Keratinocyte (primary cell): ENCODE measurements at regions not wholly inside any gene's neighbourhood (a gene's known extent, or its start where the extent isn't known, plus 50 kb on each side); places are given as distances from the start of the nearest gene placed in this dataset.
"Not testable (repeated sequence)": the region's sequence is repeated elsewhere in the genome, so short reads cannot be mapped to it uniquely, and the experiment has no call there.

ENCODE experiments used
- DNase-seq: peaks from one replicate; pipeline ENCODE4 v3.0.0-alpha.2; 2011; ENCODE audit warnings: low read depth, missing footprints, low spot score
- FAIRE-seq: peaks from 2 replicates; lab custom pipeline; 2011; peaks lifted over from hg19 to GRCh38; lab: Jason Lieb, UNC
- H2AFZ ChIP-seq: 2 replicates; pipeline ENCODE4 v1.6.0; 2012; ENCODE audit warnings: low read length, control low read depth, inconsistent platforms; ENCODE audit not compliant: control insufficient read depth
- H3K27ac ChIP-seq: 2 replicates; pipeline ENCODE4 v1.5.1; 2011; ENCODE audit warnings: low read length; ENCODE audit not compliant: control insufficient read depth, insufficient read depth
- H3K27me3 ChIP-seq: 3 replicates; pipeline ENCODE4 v1.6.0; 2011; ENCODE audit warnings: low read length; ENCODE audit not compliant: control insufficient read depth, insufficient read depth; ENCODE audit errors: extremely low read depth
- H3K36me3 ChIP-seq, 2 experiments: 2 replicates in 1 of 2; 3 replicates in 1 of 2; pipeline ENCODE4 v1.5.1; 2011; ENCODE audit warnings: low read length in 2 of 2, mild to moderate bottlenecking in 1 of 2; ENCODE audit not compliant: control insufficient read depth in 2 of 2, insufficient read depth in 2 of 2; ENCODE audit errors: extremely low read depth in 1 of 2
- H3K4me1 ChIP-seq: 3 replicates; pipeline ENCODE4 v1.5.1; 2011; ENCODE audit warnings: low read length; ENCODE audit not compliant: control insufficient read depth, insufficient read depth; ENCODE audit errors: extremely low read depth
- H3K4me2 ChIP-seq: 3 replicates; pipeline ENCODE4 v1.6.0; 2011; ENCODE audit warnings: low read depth, low read length; ENCODE audit not compliant: control insufficient read depth, insufficient read depth; ENCODE audit errors: extremely low read depth
- H3K4me3 ChIP-seq, 3 experiments: fragments of 200-600 bp in 1 of 3; sonication (generic) in 1 of 3; 2 replicates in 2 of 3; 3 replicates in 1 of 3; pipeline ENCODE4 v1.5.1; 2011 to 2016; ENCODE audit warnings: low read length in 3 of 3, mild to moderate bottlenecking in 3 of 3, control low read depth in 2 of 3, inconsistent platforms in 1 of 3, low read depth in 1 of 3, mixed read lengths in 1 of 3, mixed run types in 1 of 3, moderate library complexity in 1 of 3; ENCODE audit not compliant: control insufficient read depth in 2 of 3, insufficient read depth in 2 of 3; ENCODE audit errors: extremely low read depth in 1 of 3
- H3K79me2 ChIP-seq: 2 replicates; pipeline ENCODE4 v1.6.0; 2012; ENCODE audit warnings: low read length; ENCODE audit not compliant: control insufficient read depth, insufficient read depth
- H3K9ac ChIP-seq: 3 replicates; pipeline ENCODE4 v1.6.0; 2011; ENCODE audit warnings: low read length; ENCODE audit not compliant: control insufficient read depth, insufficient read depth; ENCODE audit errors: extremely low read depth
- H3K9me1 ChIP-seq: 3 replicates; pipeline ENCODE4 v1.6.0; 2011; ENCODE audit warnings: low read length; ENCODE audit not compliant: control insufficient read depth, insufficient read depth; ENCODE audit errors: extremely low read depth
- H3K9me3 ChIP-seq: 2 replicates; pipeline ENCODE4 v1.5.1; 2012; ENCODE audit warnings: low read depth, low read length; ENCODE audit not compliant: control insufficient read depth
- H4K20me1 ChIP-seq: 3 replicates; pipeline ENCODE4 v1.6.0; 2011; ENCODE audit warnings: low read length; ENCODE audit not compliant: control insufficient read depth, insufficient read depth; ENCODE audit errors: extremely low read depth
- EZH2 ChIP-seq: IDR thresholded peaks from one replicate; pipeline ENCODE4 v1.6.1; 2012; ENCODE audit warnings: inconsistent platforms, mild to moderate bottlenecking, low read length, moderate library complexity
- dilution Hi-C: fragments of 300-500 bp; cut with MboI; formaldehyde crosslinking; loops from one replicate; pipeline ENCODE4 v1.7.0; 2020; ENCODE audit warnings: low sequenced_read_pairs; ENCODE audit not compliant: extremely low pct_ligation_motif_present
- TF ChIP-seq, protein P1 (sequence below), 3 experiments: IDR thresholded peaks in 1 of 3; conservative IDR thresholded peaks in 1 of 3; optimal IDR thresholded peaks in 1 of 3; 2 replicates in 2 of 3; 3 replicates in 1 of 3; pipeline versions ENCODE3 to v1.5.1; 2011; ENCODE audit warnings: low read length in 3 of 3, mild to moderate bottlenecking in 3 of 3, moderate library complexity in 2 of 3, control low read depth in 1 of 3, inconsistent platforms in 1 of 3; ENCODE audit not compliant: insufficient read depth in 2 of 3; ENCODE audit errors: extremely low read depth in 1 of 3

GRCh38 chr20:47977017-47977788 is 191.9 kb upstream of the SULF2 start:
- H3K27me3 ChIP-seq, H3K36me3 ChIP-seq, DNase-seq, H3K9me3 ChIP-seq, H3K9me1 ChIP-seq, H2AFZ ChIP-seq, H3K4me3 ChIP-seq, H4K20me1 ChIP-seq, H3K27ac ChIP-seq, H3K4me1 ChIP-seq, H3K79me2 ChIP-seq, H3K9ac ChIP-seq, dilution Hi-C loops, FAIRE-seq, H3K4me2 ChIP-seq: not testable (repeated sequence)

DNA sequence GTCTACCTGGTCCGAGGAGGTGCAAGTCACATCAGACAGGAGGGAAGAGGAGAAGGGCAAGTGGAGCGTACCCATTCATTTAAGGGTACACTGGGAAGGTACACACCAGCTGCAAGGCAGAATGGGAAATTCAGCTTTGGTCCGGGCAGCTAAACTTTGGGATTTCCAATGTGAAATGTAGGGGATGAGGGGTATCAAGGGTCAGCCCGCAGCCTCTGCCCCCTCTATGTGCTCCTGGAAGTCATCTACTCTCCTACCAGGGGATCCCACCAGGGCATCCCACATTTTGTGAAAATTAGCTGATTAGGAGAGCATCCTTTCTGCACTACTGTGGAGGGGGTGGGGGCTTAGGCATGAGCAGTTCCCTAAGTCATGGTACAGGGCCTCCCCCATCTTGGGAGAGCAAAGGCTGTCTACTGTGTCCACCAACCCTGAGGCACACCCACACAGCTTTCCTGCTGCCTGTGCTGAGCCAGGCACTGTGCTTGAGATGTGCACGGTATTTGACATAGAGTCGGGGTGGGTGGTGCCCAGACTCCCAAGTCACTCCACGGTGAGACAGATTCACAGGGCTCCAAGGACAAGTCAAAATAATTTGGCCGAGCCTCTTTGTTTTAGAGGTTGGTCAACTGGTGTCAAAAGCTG is 189.1 kb upstream of the SULF2 start:
- no peak overlapping the region for H3K4me2 ChIP-seq
- H3K27ac ChIP-seq, result no peak overlapping the region

More for the DNA sequence above, 189.1 kb upstream of the SULF2 start:
- dilution Hi-C loops, result no loop called here
- H3K36me3 ChIP-seq, result no peaks in the 10 kb centered on the region
- H3K9me3 ChIP-seq, result no peaks in the 10 kb centered on the region
- no peaks in the 10 kb centered on the region for H3K27me3 ChIP-seq
- TF ChIP-seq, protein P1, sequence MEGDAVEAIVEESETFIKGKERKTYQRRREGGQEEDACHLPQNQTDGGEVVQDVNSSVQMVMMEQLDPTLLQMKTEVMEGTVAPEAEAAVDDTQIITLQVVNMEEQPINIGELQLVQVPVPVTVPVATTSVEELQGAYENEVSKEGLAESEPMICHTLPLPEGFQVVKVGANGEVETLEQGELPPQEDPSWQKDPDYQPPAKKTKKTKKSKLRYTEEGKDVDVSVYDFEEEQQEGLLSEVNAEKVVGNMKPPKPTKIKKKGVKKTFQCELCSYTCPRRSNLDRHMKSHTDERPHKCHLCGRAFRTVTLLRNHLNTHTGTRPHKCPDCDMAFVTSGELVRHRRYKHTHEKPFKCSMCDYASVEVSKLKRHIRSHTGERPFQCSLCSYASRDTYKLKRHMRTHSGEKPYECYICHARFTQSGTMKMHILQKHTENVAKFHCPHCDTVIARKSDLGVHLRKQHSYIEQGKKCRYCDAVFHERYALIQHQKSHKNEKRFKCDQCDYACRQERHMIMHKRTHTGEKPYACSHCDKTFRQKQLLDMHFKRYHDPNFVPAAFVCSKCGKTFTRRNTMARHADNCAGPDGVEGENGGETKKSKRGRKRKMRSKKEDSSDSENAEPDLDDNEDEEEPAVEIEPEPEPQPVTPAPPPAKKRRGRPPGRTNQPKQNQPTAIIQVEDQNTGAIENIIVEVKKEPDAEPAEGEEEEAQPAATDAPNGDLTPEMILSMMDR (optimal IDR thresholded peaks at IDR 0.05 in 1 of 3, IDR thresholded peaks at IDR 0.05 in 1 of 3, conservative IDR thresholded peaks at IDR 0.05 in 1 of 3; ENCODE audit: extremely low read depth in 1 of 3, insufficient read depth in 2 of 3, low read length in 3 of 3), result no peak
- TF ChIP-seq EZH2, result no peak
- FAIRE-seq, result no peak
- no peak overlapping the region for H3K9ac ChIP-seq
- no peaks in the 10 kb centered on the region for H3K9me1 ChIP-seq
- no peak overlapping the region for H2AFZ ChIP-seq
- H3K79me2 ChIP-seq, result no peaks in the 10 kb centered on the region
- no peaks in the 10 kb centered on the region for H3K4me1 ChIP-seq
- H4K20me1 ChIP-seq, result no peaks in the 10 kb centered on the region
- DNase-seq, result no peak
- no peak overlapping the region for H3K4me3 ChIP-seq
